ENCODE measurements at regions not wholly inside any gene's neighbourhood (a gene's known extent, or its start where the extent isn't known, plus 50 kb on each side); places are given as distances from the start of the nearest gene placed in this dataset.

DNA sequence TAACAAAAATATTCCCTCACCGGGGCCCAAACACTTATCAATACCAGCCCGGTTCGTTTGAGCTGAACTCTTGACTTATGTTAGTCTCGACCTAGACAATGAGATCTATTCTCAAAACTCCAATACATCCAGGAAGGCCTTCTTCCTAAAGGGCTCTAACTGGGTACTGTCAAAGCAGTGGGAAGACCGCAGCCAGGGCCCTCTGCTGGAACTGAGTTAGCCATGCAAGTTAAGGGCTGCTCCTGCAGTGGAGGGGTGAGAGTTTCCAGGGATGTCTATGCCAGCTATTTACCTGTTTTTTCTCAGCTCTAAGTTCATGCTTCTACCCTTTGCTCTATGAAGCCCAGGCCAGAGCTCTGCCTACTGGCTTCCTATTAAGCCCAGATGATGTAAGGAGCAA is 348.8 kb downstream of the GXYLT1 start:
- TF ChIP-seq, protein P1, sequence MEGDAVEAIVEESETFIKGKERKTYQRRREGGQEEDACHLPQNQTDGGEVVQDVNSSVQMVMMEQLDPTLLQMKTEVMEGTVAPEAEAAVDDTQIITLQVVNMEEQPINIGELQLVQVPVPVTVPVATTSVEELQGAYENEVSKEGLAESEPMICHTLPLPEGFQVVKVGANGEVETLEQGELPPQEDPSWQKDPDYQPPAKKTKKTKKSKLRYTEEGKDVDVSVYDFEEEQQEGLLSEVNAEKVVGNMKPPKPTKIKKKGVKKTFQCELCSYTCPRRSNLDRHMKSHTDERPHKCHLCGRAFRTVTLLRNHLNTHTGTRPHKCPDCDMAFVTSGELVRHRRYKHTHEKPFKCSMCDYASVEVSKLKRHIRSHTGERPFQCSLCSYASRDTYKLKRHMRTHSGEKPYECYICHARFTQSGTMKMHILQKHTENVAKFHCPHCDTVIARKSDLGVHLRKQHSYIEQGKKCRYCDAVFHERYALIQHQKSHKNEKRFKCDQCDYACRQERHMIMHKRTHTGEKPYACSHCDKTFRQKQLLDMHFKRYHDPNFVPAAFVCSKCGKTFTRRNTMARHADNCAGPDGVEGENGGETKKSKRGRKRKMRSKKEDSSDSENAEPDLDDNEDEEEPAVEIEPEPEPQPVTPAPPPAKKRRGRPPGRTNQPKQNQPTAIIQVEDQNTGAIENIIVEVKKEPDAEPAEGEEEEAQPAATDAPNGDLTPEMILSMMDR (IDR thresholded peaks at IDR 0.05 in 4 of 5, conservative IDR thresholded peaks at IDR 0.05 in 1 of 5) = no peak
- TF ChIP-seq POLR2A (IDR thresholded peaks at IDR 0.05) = no peak

All from gastrocnemius medialis (tissue), 4 donors.